GM18870 (cell line): ENCODE measurements at regions not wholly inside any gene's neighbourhood (a gene's known extent, or its start where the extent isn't known, plus 50 kb on each side); places are given as distances from the start of the nearest gene placed in this dataset.
"Not testable (repeated sequence)": the region's sequence is repeated elsewhere in the genome, so short reads cannot be mapped to it uniquely, and the experiment has no call there.

ENCODE experiments used
- ATAC-seq: cut with Tn5 transposase; IDR thresholded peaks from one replicate; pipeline ENCODE4 v1.9.1; 2021; ENCODE audit warnings: moderate library complexity; ENCODE audit not compliant: unreplicated experiment

- no peak for ATAC-seq
Observed at GRCh38 chr1:212155219-212155618, 119.7 kb downstream of the DTL start.

DNA sequence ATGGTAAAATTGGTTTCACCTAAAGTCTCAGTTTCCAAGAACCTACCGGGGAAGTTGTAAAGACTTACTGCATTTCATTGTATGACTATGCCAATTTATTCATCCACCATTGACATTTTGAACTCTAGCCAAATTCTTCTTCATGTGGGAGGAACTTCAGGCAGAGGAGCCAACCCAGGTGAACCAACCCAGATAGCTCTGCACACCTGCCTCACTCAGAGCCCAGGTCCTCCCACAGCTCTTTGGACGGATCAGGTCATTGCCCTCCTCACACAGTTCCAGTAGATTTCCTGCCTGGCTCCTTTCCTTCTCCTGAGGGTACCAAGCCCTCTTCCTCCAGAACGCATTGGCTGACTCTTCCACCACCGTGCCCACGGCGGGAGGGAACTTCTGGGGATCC lies 121.7 kb downstream of the DTL start:
- ATAC-seq, result no peak

DNA sequence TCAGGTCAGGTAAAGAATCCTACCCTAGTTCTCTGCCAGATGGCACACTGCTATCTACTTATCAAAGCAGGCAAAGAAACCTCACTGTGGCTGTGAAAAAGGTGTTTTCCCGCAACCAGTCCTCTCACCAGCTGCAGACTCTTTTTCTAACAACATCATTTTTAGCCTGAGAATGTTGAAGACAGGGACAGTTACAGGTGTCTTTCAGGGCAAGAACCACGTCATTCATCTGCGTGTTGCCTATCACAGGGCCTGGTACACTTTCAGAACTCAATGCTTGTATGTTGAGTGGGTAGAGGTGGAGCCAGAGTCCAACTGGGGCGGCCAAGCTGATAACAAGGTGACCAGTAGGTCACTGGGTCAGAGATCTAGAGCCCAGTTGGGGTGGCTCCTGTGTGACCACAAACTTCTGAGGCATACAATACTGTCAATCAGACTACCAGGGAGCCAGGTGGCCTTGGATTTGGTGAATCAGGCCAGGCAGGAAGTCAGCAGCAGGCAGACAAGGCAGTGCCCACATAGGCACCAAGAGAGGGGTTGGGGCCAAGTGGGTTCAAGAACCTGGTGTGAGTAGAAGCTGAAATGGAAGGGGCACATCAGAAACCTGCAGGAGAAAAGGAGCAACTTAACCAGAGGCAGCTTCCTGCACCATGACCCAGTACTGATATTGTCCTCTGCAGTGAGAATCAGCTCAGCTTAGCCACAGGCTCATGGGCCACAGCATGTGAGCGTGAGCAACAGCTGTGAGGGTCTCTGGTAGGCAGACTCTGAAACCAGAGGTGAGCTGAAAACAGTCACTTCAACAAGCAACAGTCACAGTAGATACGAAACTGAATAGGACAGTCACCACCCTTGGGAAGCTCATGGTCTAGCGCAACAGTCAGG lies 123.6 kb downstream of the DTL start:
- ATAC-seq, result peak; percentile 52

GRCh38 chr1:212161231-212161781 lies 123.9 kb upstream of the PPP2R5A start:
- ATAC-seq, result no peak

DNA sequence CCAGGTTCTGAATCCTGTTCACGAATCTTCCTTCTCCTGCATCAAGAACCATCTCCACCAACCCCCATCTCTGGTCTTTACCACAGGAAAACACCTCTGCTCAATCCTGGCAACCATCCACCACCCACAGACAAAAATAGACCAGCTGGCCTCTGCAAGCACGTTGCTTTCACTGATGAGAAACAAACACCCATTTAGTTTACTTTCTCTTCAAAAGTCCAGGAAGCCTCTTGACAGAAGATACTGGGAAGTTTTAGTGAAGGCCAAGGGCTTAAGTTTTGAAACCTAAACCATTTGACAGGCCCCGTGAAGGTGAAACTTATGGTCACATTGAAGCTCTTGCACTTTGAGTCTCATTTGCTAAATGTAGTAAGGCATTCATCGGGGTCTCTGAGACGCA lies 122.6 kb upstream of the PPP2R5A start:
- ATAC-seq, result peak; percentile 47

DNA sequence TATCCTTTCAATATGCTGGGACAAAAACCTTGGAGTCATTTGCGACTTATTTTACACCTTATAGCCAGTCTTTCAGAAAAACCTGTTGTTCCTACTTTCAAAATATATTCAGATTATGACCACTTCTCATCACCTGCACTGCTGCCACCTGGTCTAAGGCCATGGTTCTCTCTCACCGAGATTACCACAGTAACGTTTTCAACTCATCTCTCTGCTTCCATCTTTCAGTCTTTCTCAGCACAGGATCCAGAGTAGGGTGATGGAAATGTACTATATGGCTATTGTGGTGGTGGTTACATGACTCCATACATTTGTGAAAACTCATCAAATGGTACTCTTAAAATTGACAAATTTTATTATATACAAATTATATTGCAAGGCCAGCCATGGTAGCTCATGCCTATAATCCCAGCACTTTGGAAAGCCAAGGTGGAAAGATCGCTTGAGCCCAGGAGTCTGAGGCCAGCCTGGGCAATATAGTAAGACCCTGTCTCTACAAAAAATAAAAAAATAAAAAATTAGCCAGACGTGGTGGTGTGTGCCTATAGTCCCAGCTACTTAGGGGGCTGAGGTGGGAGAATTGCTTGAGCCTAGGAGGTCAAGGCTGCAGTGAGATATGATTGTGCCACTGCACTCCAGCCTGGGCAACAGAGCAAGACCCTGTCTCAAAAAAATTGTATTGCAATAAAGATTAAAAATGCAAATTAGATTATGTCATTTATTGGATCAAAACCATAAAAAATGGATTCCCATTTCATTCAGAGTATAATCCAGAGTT lies 120.9 kb upstream of the PPP2R5A start:
- no peak for ATAC-seq

DNA sequence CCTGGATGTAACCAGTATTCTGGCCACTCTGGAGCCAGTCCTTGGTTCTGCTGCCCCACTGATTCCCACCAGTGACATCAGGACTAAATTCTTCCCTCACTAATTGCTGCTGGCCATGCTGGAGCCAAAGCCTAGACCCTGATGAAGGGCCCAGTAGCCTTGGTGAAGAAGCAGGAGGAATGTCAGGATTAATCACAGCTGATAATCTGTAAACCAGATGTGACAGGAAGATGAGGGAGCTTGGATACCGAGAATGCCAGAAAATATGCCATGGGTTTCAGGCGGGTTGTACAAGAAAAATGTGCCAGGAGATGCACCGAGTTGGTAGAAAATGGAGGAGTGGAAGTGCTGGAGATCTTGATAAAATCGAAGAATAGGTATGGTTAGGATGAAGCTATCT lies 119.0 kb upstream of the PPP2R5A start:
- ATAC-seq, result no peak

DNA sequence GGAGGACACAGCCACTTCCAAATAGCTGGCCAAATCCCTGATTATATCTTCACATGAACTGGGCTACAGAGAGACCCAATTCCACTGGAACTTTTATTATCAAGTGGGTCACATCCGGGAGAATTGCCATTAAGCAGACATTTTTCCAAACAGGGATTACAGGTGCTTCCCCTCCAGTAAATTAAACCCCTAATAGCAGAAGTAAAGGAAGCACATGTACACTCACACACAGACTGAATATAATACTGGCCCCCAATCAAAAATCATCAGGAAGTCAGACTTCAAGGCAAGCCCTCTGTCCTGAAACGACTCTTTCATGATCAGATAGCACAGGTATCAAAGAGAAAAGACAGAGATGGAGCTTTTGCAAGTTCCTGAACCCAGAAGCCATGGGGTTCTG lies 118.6 kb upstream of the PPP2R5A start:
- ATAC-seq, result no peak

GRCh38 chr1:212167098-212167497 lies 118.1 kb upstream of the PPP2R5A start:
- no peak for ATAC-seq

GRCh38 chr1:212173567-212173966 lies 111.6 kb upstream of the PPP2R5A start:
- ATAC-seq, result no peak

GRCh38 chr1:212174295-212174694 lies 110.9 kb upstream of the PPP2R5A start:
- not testable (repeated sequence) for ATAC-seq

DNA sequence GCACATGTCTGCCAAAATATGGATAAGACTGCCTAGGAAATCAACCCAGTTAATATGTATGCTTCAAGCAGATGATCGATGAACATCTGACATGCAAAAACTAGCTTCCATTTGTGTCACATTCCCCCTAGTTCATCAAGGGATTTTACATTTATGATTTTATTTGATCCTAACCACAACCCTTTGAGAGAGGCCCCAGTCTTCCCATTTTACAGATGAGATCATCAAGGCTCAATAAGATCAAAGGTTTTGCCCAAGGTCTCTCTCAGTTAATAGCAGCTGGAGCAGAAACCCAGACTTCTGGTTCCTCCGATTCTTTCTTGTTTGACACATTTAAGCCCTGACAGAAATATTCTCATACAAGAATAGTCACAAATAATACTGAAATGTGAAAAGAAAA lies 107.7 kb upstream of the PPP2R5A start:
- no peak for ATAC-seq

DNA sequence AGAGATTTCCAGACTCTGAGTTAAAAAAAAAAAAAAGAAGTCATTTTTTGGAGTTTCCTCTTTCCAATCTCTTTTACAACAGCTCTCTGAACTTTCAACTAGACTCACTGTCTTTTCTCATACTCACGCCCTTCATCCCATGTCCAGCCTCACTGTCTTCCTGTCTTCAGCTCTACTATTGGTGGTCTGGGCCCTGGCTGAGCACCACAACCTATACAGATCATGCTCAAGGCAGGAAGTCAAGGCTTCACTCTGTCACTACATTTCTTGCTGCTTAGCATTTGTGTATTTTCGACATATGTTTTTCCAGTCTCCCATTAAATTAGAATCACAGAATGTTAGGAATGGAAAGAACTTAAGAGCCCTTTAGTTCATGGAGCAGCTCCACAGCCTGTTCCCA lies 106.4 kb upstream of the PPP2R5A start:
- no peak for ATAC-seq

DNA sequence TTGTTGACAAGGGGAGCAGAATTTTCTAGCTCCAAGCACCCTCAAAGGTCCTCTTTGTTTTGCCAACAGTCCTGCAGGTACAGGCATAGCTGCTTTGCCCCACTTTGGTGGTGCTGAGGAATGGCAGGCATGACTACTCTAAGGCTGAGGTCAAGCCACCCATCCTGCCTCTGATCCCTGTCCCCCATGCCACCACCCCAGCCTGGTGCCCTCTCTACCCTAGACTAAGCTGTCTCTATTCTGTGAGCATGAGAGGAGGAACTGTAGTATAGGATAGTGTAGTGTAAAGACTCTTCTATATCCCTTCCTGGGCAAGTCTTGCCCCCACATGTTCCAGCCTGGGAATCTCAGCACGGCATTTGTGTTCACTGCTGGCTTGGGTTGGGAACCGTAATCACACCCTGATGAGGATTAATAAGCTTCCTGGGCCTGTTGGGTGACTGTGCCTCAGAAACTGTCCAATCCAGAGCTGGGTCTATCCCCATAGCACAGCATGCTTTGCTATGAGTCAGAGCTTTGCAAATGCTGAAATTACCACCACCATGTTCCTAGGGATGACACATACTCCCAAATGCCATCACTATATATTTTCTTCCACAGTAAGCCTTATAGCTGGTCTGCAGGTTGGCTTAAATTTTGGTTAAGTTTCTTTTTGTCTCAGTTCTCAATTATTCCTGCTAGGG lies 105.7 kb upstream of the PPP2R5A start:
- no peak for ATAC-seq

DNA sequence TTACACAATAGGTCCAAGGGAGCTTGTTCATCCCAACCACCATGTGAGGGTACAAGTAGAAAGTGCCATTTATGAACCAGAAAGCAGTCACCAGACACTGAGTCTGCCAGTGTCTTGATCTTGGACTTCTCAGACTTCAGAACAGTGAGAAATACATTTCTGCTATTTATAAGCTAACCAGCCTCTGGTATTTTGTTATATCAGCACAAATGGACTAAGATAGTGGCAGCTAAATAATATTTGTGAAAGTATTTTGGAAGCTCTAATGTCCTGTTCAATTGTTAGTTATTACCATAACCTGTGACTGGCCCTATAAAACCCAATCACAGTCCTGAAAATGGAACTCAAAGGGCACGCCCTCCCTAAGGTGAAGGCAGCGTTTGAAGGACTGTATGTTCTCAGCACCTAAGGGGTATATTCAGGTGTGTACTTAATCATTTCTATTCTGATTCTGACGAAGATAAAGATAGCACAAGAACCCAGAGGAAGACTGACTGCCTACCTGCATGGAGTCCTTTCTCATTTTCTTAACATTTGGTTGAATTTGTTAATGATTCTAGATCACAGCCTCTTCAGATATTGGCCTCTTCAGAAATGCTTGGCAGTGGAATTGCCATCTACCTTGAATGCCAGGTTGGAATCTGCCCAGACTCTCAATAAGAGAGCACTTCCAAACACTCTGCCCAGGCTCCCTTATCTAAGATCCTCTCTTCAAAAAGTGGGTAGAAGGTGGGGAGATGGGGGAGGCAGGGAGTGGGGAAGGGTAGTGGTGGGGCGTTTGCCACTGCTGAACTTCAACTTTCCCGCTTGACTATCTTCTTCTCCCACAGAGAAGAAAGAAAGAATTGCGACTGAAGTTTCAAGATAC lies 104.0 kb upstream of the PPP2R5A start:
- no peak for ATAC-seq

DNA sequence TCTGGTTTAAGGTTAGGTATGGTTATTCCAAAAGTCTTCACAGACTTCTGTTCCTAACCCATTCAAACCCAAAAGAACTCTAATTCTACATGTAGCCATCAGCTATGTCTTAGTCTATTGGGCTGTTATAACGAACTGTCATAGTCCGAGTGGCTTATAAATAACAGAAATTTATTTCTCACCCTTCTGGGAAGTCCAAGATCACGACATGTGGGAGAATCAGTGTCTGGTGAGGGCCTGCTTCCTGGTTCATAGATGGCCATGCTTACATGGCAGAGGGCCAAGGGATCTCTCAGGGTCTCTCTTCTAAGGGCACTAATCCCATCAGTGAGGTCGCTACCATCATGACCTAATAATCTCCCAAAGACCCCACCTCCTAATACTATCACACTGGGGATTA lies 103.0 kb upstream of the PPP2R5A start:
- no peak for ATAC-seq

DNA sequence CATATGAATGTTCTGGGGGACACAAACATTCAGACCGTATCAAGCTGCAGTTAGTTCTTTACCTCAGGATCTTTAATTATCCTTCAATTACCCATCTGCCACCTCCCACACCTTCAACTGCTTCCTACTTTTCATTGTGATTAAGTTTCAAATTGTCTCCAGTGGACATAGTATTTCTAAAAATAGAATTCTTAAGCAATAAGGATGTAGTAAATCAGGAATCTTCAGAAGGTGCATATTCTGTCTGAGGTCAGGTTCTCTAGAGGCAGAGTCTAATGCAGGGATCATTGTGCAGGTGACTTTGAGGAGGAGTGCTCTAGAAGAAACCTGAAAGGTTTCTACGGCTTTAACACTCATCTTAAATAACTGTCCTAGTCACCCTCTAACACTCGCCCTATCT lies 102.6 kb upstream of the PPP2R5A start:
- ATAC-seq, result no peak

DNA sequence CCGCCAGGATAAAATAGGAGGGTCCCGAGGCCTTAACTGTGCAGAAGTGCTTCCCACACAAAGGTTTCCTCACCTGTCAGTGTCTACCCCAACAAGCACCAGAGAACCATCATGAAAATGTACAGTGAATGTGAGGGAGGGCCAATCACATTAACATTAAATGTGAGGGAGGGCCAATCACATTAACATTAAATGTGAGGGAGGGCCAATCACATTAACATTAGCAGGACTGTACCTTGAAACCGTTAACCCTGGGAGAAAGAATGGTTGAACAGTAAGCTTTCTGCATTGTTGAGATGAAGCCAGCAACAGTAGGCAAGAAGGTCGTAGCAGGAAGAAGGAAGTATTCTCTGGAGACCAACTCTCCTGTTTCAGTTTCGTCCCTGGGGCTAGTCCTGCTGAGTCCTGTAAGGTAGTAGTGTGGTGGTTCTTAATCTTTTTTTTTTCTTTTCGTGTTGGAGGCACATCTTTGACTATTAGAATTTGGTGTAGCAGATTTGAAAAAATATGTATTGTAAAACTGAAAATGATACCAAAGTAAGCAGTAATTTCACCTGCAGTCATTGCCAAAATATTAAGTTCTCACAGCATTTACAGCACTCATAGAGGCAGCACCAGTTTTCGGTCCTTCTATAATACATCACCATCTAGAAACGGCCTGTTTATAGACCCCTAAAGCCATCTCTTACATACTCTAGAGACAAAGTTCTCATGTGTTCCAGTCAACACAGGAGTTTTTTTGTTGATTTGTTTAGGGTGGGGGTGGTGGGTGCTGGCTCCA lies 98.6 kb upstream of the PPP2R5A start:
- ATAC-seq, result peak; percentile 96

GRCh38 chr1:212188599-212189351 lies 96.4 kb upstream of the PPP2R5A start:
- no peak for ATAC-seq
